Osteoblast (primary cell): ENCODE measurements at regions not wholly inside any gene's neighbourhood (a gene's known extent, or its start where the extent isn't known, plus 50 kb on each side); places are given as distances from the start of the nearest gene placed in this dataset.

ENCODE experiments used
- DNase-seq: peaks from one replicate; pipeline ENCODE4 v3.0.0; 2011; ENCODE audit warnings: low spot score, mixed read lengths; ENCODE audit not compliant: insufficient read length; ENCODE audit errors: missing footprints
- H2AFZ ChIP-seq: 2 replicates; pipeline ENCODE4 v1.6.0; 2011; ENCODE audit warnings: mild to moderate bottlenecking, low read length
- H3K27ac ChIP-seq: 2 replicates; pipeline ENCODE4 v1.5.1; 2011; ENCODE audit warnings: mild to moderate bottlenecking, low read depth, low read length, moderate library complexity
- H3K27me3 ChIP-seq: 2 replicates; pipeline ENCODE4 v1.6.0; 2012; ENCODE audit warnings: mild to moderate bottlenecking, control low read depth, inconsistent platforms, low read length, moderate library complexity; ENCODE audit not compliant: insufficient read depth
- H3K36me3 ChIP-seq: 2 replicates; pipeline ENCODE4 v1.5.1; 2011; ENCODE audit warnings: mild to moderate bottlenecking, low read length, control low read depth, moderate library complexity; ENCODE audit not compliant: insufficient read depth
- H3K4me1 ChIP-seq: 2 replicates; pipeline ENCODE4 v1.5.1; 2011; ENCODE audit warnings: mild to moderate bottlenecking, low read length, control low read depth, moderate library complexity; ENCODE audit not compliant: insufficient read depth
- H3K4me2 ChIP-seq: 2 replicates; pipeline ENCODE4 v1.6.0; 2011; ENCODE audit warnings: mild to moderate bottlenecking, low read length; ENCODE audit not compliant: insufficient read depth
- H3K4me3 ChIP-seq: fragments of 200-600 bp; sonication (generic); 3 replicates; pipeline ENCODE4 v1.5.1; 2012; ENCODE audit warnings: mild to moderate bottlenecking, low read length, inconsistent platforms; ENCODE audit not compliant: insufficient read depth
- H3K79me2 ChIP-seq: 2 replicates; pipeline ENCODE4 v1.6.0; 2012; ENCODE audit warnings: mild to moderate bottlenecking, low read length, control low read depth, inconsistent platforms; ENCODE audit not compliant: insufficient read depth
- H3K9me3 ChIP-seq: 2 replicates; pipeline ENCODE4 v1.5.1; 2011; ENCODE audit warnings: low read depth, low read length, control low read depth
- H4K20me1 ChIP-seq: 2 replicates; pipeline ENCODE4 v1.6.0; 2012; ENCODE audit warnings: mild to moderate bottlenecking, low read length, control low read depth; ENCODE audit not compliant: insufficient read depth
- TF ChIP-seq, protein P1 (sequence below): IDR thresholded peaks from 2 replicates; pipeline ENCODE4 v1.5.1; 2011; ENCODE audit warnings: mild to moderate bottlenecking, low read depth, low read length, moderate library complexity; ENCODE audit errors: extremely low read depth

- no peaks in the 10 kb centered on the region for H3K36me3 ChIP-seq
- no peak overlapping the region for H2AFZ ChIP-seq
- no peak overlapping the region for H3K4me3 ChIP-seq
- DNase-seq: no peak
- H3K9me3 ChIP-seq: no peaks in the 10 kb centered on the region
- no peak overlapping the region for H3K27ac ChIP-seq
- no peaks in the 10 kb centered on the region for H3K79me2 ChIP-seq
- no peaks in the 10 kb centered on the region for H3K27me3 ChIP-seq
- TF ChIP-seq, protein P1, sequence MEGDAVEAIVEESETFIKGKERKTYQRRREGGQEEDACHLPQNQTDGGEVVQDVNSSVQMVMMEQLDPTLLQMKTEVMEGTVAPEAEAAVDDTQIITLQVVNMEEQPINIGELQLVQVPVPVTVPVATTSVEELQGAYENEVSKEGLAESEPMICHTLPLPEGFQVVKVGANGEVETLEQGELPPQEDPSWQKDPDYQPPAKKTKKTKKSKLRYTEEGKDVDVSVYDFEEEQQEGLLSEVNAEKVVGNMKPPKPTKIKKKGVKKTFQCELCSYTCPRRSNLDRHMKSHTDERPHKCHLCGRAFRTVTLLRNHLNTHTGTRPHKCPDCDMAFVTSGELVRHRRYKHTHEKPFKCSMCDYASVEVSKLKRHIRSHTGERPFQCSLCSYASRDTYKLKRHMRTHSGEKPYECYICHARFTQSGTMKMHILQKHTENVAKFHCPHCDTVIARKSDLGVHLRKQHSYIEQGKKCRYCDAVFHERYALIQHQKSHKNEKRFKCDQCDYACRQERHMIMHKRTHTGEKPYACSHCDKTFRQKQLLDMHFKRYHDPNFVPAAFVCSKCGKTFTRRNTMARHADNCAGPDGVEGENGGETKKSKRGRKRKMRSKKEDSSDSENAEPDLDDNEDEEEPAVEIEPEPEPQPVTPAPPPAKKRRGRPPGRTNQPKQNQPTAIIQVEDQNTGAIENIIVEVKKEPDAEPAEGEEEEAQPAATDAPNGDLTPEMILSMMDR: no peak
- H3K4me2 ChIP-seq: no peak overlapping the region
- H4K20me1 ChIP-seq: no peaks in the 10 kb centered on the region
- H3K4me1 ChIP-seq: no peaks in the 10 kb centered on the region
Observed at GRCh38 chr12:105538880-105539279, 208.4 kb downstream of the C12orf75 start.

DNA sequence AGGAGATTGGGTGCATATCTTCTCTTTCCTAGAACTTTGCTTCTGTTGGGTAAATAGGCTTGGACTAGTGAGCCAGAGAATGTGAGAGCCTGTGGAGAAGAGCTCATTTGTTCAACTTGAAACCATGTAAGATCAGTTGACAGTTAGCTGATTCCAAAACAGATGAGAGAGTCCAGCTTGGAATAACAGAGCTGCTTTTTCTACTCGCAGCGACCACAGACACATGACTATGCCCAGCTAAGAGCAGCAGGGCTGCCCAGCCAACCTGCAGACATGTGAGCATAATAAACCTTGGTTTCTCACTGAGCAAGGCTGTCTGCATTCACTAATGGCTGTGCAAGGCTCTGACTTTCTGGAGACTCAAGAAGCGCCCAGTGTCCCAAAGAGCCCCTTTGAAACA, 209.2 kb downstream of the C12orf75 start:
- no peaks in the 10 kb centered on the region for H4K20me1 ChIP-seq
- H3K4me1 ChIP-seq: no peaks in the 10 kb centered on the region
- no peak overlapping the region for H2AFZ ChIP-seq
- no peak overlapping the region for H3K4me2 ChIP-seq
- H3K27me3 ChIP-seq: no peaks in the 10 kb centered on the region
- no peak overlapping the region for H3K4me3 ChIP-seq
- no peak overlapping the region for H3K27ac ChIP-seq
- TF ChIP-seq, protein P1: no peak
- H3K36me3 ChIP-seq: no peaks in the 10 kb centered on the region
- H3K9me3 ChIP-seq: no peaks in the 10 kb centered on the region
- DNase-seq: no peak
- H3K79me2 ChIP-seq: no peaks in the 10 kb centered on the region

GRCh38 chr12:105547786-105548185, 217.3 kb downstream of the C12orf75 start:
- no peak overlapping the region for H2AFZ ChIP-seq
- H4K20me1 ChIP-seq: no peaks in the 10 kb centered on the region
- H3K27me3 ChIP-seq: no peaks in the 10 kb centered on the region
- H3K79me2 ChIP-seq: no peaks in the 10 kb centered on the region
- H3K27ac ChIP-seq: no peak overlapping the region
- no peaks in the 10 kb centered on the region for H3K36me3 ChIP-seq
- no peak overlapping the region for H3K4me3 ChIP-seq
- TF ChIP-seq, protein P1: no peak
- H3K4me2 ChIP-seq: no peak overlapping the region
- no peaks in the 10 kb centered on the region for H3K9me3 ChIP-seq
- no peak for DNase-seq
- H3K4me1 ChIP-seq: no peaks in the 10 kb centered on the region

GRCh38 chr12:105548626-105549025, 218.1 kb downstream of the C12orf75 start:
- H3K27me3 ChIP-seq: no peaks in the 10 kb centered on the region
- H3K4me3 ChIP-seq: no peak overlapping the region
- no peak overlapping the region for H3K27ac ChIP-seq
- DNase-seq: peak; percentile 1
- no peak overlapping the region for H3K4me2 ChIP-seq
- no peaks in the 10 kb centered on the region for H3K9me3 ChIP-seq
- H3K79me2 ChIP-seq: no peaks in the 10 kb centered on the region
- no peak overlapping the region for H2AFZ ChIP-seq
- TF ChIP-seq, protein P1: no peak
- H3K4me1 ChIP-seq: no peaks in the 10 kb centered on the region
- no peaks in the 10 kb centered on the region for H4K20me1 ChIP-seq
- H3K36me3 ChIP-seq: no peaks in the 10 kb centered on the region
